GM19438 (cell line): ENCODE measurements at regions not wholly inside any gene's neighbourhood (a gene's known extent, or its start where the extent isn't known, plus 50 kb on each side); places are given as distances from the start of the nearest gene placed in this dataset.
"Not testable (repeated sequence)": the region's sequence is repeated elsewhere in the genome, so short reads cannot be mapped to it uniquely, and the experiment has no call there.

Source experiments
- ATAC-seq: cut with Tn5 transposase; IDR thresholded peaks from one replicate; pipeline ENCODE4 v1.9.1; 2021; ENCODE audit warnings: low read depth; ENCODE audit not compliant: unreplicated experiment

DNA sequence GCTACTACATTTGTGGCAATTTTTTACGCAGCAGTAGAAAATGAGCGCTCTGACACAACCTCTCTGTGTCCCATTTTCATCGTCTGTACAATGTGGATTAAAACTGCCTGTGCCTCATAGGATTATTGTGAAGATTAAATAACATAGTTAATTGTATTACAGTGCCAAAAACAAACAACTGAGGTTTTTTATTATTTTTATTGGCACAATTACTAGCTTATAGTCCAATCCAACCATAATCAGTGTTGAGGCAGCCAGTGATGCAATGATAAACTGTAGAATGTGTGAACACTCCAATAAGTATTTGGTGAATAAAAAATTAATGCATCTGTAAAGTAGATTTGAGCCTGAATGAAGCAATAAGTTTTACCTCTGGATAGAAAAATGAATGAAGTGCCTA, 588.3 kb downstream of the DNAH5 start:
- ATAC-seq, result no peak

DNA sequence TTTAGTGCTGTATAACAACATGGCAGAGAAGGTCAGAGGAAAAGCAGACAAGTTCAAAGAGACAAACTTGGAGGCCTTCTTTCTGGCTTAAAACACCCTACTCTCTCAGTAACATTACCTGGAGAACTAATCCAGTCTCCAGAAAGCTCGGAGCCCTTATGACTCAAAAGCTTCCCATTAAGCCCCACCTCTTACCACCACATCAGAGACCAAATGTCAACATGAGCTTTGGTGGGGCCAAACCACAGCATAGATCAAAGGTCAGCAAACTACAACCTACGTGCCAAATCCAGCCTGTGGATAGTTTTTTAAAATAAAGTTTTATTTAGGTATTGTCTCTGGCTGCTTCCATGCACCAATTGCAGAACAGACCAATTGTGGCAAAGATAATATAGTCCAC, 589.9 kb downstream of the DNAH5 start:
- no peak for ATAC-seq

DNA sequence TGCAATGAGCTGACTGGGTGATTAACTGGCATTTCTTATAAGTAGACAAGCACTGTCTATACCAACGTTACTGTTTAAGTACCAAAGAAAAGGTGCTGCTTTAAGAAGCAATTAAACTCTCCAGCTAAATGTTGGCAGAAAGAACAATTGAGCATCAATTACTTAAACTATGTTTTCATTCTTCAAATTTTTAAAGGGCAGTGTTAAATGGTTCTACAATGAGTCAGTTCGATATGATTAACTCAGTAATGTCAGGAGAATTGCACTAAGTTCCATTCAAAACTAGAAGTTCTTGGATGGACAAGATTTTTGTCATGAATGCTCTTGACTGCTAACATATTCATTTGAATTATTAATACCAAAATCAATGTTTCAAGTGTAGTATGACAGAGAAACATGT, 593.7 kb downstream of the DNAH5 start:
- no peak for ATAC-seq

GRCh38 chr5:13348568-13348967, 595.9 kb downstream of the DNAH5 start:
- ATAC-seq, result no peak

DNA sequence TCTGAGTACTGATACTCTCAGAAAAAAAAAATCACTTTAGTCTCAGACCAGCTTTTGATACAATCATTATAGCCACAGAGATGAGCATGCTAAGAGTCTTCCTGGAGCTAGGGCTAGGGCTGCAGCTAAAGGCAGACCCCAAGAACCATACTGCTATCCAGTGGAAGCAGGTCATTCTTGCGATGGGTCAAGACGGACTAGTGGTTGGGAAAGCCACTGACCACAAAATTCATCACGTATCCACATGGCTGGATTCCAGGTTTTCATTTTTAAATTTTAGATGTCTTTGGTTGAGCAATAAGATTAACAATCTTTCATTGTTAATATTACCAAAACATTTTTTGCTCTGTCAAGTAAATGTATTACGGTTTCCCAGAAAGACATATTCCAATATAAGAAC, 598.1 kb downstream of the DNAH5 start:
- no peak for ATAC-seq

DNA sequence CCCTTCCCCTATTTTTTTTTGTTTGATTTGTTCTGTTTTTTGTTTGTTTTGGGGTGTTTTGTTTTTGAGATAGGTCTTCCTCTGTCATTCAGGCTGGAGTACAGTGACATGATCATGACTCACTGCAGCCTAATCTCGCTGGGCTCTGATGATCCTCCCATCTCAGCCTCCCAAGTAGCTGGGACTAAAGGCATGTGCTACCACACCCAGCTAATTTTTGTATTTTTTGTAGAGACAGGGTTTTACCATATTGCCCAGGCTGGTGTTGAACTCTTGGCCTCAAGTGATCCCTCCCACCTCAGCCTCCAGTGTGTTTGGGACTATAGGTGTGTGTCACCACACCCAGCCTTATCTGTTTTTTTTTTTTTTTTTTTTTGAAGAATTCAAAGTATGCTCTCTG, 605.4 kb downstream of the DNAH5 start:
- ATAC-seq, result no peak

DNA sequence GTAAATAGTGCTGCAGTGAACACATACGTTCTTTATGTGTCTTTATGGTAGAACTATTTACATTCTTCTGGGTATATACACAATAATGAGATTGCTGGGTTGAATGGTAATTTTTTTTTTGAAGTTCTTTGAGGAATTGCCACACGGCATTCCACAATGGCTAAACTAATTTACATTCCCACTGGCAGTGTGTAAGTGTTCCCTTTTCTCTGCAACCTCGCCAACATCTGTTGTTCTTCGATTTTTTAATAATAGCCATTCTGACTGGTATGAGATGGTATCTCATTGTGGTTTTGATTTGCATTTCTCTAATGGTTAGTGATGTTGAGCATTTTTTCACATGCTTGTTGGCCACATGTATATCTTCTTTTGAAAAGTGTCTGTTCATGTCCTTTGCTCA, 609.5 kb downstream of the DNAH5 start:
- not testable (repeated sequence) for ATAC-seq

DNA sequence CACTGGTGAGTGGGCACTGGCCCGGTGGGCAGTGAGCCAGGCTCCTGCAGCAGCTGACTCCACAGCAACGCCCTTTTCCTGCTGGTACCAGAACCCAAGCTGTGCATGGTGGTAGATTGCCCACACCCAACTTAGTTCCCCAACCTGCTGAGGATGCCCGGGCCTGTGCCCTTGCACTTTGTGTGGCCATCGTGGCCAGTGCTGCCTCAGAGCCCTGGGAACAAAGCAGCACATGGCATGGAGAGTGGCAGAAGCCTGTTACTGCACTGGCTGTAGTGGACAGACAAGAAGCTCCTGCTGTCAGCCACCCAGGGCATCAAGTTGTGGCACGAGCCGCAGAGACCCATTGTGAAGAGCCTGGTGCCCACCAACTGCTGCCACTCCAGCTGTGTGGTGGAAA, 612.9 kb downstream of the DNAH5 start:
- no peak for ATAC-seq

- no peak for ATAC-seq
Observed at GRCh38 chr5:13328316-13328715, 616.2 kb downstream of the DNAH5 start.

DNA sequence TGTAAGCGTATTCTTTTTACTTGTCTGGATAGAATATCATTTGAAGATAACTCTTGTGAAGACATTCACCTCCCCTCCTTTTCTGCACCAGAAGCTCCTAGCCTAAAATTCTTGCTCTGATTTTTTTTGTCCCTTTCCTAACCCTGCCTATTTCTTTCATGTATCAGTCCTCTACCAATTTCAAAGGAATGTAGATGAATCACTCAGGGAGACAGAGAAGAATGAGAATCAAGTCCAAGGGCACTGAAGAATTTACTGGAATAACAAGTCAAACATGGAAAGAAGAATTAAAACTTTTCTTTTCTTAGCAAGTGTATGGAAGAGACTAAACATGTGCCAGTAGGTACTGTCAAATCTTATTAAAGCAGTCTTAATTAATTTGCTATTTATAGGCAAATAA, 618.7 kb downstream of the DNAH5 start:
- ATAC-seq, result no peak

- ATAC-seq, result no peak
Observed at GRCh38 chr5:13322769-13323168, 621.7 kb downstream of the DNAH5 start.

DNA sequence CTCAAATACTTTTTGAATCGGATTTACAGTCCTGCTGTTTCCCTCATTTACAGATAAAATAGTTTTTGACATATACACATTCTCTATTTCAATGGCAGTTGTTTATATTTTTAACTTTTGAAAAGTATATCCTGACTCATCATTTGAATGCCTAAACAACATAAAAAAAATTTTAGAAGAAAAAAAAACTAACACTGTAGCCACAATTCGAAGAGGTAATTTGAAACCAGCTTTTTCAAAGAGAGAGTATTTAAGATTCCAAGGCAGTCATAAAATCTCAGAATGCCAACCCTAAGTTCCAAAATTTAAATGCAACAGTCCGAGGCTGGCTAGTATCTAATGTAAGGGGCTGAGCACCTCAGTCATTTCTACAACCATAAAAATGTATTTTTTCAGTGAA, 626.8 kb downstream of the DNAH5 start:
- no peak for ATAC-seq

- ATAC-seq, result no peak
Observed at GRCh38 chr5:13316176-13316575, 628.3 kb downstream of the DNAH5 start.

GRCh38 chr5:13307480-13307879, 637.0 kb downstream of the DNAH5 start:
- no peak for ATAC-seq

DNA sequence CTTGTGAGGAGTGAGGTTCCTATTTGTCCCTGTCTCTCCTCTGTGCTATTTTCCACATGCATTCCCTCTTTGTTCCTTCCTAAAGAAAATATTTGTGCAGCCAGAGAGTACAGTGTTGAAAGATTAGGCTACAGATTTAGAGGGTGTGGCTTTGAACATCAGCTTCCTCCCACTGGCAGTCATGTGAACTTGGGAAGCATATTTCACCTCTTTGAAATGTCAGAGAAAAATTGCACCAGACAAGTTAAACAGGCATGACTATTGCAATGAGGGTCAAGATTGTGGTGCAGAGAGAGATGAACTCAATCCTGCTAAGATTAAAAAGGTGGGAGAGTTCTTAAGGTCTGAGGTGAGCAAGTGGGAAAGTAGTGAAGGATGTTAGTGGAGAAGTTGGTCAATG, 641.0 kb downstream of the DNAH5 start:
- ATAC-seq, result no peak

GRCh38 chr5:13278811-13279210, 665.7 kb downstream of the DNAH5 start:
- ATAC-seq, result no peak

- no peak for ATAC-seq
Observed at GRCh38 chr5:13278148-13278547, 666.3 kb downstream of the DNAH5 start.

DNA sequence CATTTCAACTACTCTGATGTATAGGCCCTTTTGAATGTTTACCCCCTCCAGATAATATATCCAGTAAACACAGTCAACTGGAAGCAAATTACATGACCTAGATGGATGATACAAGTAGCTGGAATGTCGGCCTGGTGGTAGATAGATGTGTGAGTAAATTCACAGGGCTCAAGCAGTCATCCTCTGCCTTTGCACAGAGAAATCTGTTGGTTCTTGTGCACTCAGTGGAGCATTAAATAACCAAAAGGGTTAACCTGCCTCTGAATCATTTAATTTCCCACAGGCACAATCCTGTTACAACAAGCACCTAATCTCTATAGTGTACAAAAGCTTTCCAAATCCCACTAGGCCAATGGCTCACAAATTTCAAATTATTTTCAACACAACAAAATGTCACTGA, 668.3 kb downstream of the DNAH5 start:
- no peak for ATAC-seq

DNA sequence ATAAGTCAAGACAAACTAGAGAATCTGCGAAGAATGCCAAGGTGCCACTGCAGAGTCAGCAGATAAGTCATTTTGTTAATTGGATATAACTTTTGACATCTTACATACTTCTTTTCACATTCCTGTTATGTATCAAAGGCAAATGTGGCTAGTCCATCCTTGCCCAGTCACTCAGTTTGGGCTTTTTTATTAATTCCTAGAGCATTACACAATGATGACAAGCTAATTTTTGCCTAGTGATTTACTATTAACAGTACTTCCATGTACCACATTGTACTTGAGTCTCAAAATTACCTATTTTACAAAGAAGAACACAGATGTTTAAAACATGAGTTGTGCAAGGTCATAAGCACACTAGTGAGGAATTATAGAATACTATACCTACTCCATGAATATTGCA, 680.8 kb downstream of the DNAH5 start:
- ATAC-seq, result no peak

DNA sequence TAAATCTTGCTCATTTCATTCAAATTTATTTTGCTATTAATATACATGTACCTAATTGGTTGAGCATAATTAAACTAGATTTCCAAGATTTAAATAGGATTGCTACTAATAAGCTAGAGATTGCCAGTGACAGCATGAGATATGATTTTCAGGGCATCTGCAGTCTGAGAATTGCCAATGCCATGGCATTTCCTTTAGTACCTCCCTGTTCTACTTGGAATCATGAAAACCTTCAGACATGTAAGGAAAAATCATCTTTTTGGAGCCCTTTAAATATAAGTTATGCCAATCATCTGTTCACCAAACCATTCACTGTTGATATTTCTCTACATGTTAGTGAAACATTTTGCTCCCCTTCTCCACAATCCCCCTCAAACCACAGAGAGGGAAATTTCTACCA, 691.4 kb downstream of the DNAH5 start:
- ATAC-seq, result no peak

- ATAC-seq, result no peak
Observed at GRCh38 chr5:13252699-13253098, 691.8 kb downstream of the DNAH5 start.

DNA sequence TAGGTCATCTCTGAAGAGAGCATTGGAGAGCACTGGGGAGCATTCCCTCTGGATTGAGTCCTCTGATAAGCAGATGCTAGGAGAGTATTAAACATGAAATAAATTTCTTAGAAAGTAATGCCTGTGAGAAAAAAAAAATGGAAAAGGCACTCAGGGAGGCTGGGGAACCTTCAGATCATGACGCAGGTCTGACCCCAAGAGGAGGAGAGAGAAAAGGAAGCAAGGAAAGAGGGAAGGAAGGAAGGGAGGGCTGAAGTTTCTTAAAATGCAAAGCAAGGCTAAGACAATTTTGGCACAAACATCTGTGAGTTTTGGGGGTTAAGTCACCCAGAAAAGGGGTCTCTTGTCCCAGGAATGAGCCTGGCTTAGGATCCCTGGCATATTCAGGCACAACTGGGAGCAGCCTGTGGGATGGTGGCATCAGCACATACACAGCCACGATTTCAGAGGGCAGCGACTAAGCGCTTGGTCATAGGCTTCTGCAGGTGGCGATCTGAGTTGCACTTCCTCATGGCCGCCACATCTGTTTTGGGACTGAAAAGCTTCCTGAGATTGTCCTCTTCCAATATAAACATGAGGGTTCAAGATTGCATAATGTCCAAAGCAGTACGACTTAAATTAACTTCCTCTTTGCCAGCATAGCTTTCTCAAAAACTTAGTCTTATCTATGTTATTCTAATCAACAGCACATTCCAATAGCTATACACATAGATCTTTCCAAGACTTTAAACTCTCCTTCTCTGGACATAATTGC, 692.7 kb downstream of the DNAH5 start:
- ATAC-seq, result no peak
